Endodermal cell (in vitro differentiated cells): ENCODE measurements at regions not wholly inside any gene's neighbourhood (a gene's known extent, or its start where the extent isn't known, plus 50 kb on each side); places are given as distances from the start of the nearest gene placed in this dataset.

ENCODE experiments used
- DNase-seq: peaks from one replicate; pipeline ENCODE4 v3.0.0-alpha.2; 2017
- H3K27ac ChIP-seq: 2 replicates; pipeline ENCODE4 v1.5.1; 2013; ENCODE audit warnings: mild to moderate bottlenecking, low read depth, low read length, moderate library complexity
- H3K27me3 ChIP-seq: 2 replicates; pipeline ENCODE4 v1.6.1; 2013; ENCODE audit warnings: mild to moderate bottlenecking, low read length, moderate library complexity; ENCODE audit not compliant: insufficient read depth, control insufficient read depth, poor library complexity, severe bottlenecking
- H3K36me3 ChIP-seq: 2 replicates; pipeline ENCODE4 v1.7.0; 2013; ENCODE audit warnings: mild to moderate bottlenecking, low read length, moderate library complexity; ENCODE audit not compliant: control insufficient read depth, insufficient read depth
- H3K4me1 ChIP-seq: one replicate; pipeline ENCODE4 v1.7.0; 2013; ENCODE audit warnings: low read length; ENCODE audit not compliant: control insufficient read depth, insufficient read depth
- H3K4me3 ChIP-seq: 2 replicates; pipeline ENCODE4 v1.5.1; 2013; ENCODE audit warnings: mild to moderate bottlenecking, low read length, moderate library complexity
- H3K9ac ChIP-seq: 2 replicates; pipeline ENCODE4 v1.6.1; 2013; ENCODE audit warnings: mild to moderate bottlenecking, low read length, moderate library complexity; ENCODE audit not compliant: poor library complexity, severe bottlenecking; ENCODE audit errors: extremely low read depth
- H3K9me3 ChIP-seq: 2 replicates; pipeline ENCODE4 v1.6.1; 2013; ENCODE audit warnings: mild to moderate bottlenecking, low read length, moderate library complexity; ENCODE audit not compliant: control insufficient read depth
- H3K27ac Mint-ChIP-seq: 2 replicates; pipeline ENCODE4 v1.8.0; 2020; ENCODE audit warnings: mixed read lengths
- H3K27me3 Mint-ChIP-seq: 2 replicates; pipeline ENCODE4 v1.8.0; 2021; ENCODE audit warnings: mild to moderate bottlenecking, mixed read lengths; ENCODE audit not compliant: insufficient read depth
- H3K36me3 Mint-ChIP-seq: 2 replicates; pipeline ENCODE4 v1.8.0; 2020; ENCODE audit warnings: low read depth, mixed read lengths
- H3K4me1 Mint-ChIP-seq: 2 replicates; pipeline ENCODE4 v1.8.0; 2020; ENCODE audit warnings: mixed read lengths
- H3K4me3 Mint-ChIP-seq: 2 replicates; pipeline ENCODE4 v1.8.0; 2020; ENCODE audit warnings: mild to moderate bottlenecking, moderate library complexity, mixed read lengths
- H3K9me3 Mint-ChIP-seq: 2 replicates; pipeline ENCODE4 v1.8.0; 2020; ENCODE audit warnings: mild to moderate bottlenecking, mixed read lengths
- WGBS, 2 experiments: methylation state at CpG; one replicate each; pipeline versions ENCODE4 v1.1.5 to v1.1.7; 2013; ENCODE audit warnings: missing lambda C conversion rate in 2 of 2, mixed read lengths in 1 of 2; ENCODE audit not compliant: insufficient coverage in 1 of 2, insufficient read length in 1 of 2; 5-methylcytosine and 5-hydroxymethylcytosine counted together
- TF ChIP-seq, protein P1 (sequence below): fragments of 200-600 bp; sonication (generic); conservative IDR thresholded peaks from 2 replicates; pipeline ENCODE4 v1.5.0; 2021; ENCODE audit warnings: antibody characterized with exemption, mild to moderate bottlenecking

GRCh38 chr20:12883507-12883885 is 125.3 kb upstream of the SPTLC3 start:
- H3K4me1 ChIP-seq, result no peaks in the 10 kb centered on the region
- Mint-ChIP-seq H3K27me3 (no peaks in the 10 kb centered on the region), H3K27ac (no peak overlapping the region), H3K4me3 (no peak overlapping the region), H3K9me3 (peaks cover 2% of the 10 kb centered on the region), H3K36me3 (no peaks in the 10 kb centered on the region), H3K4me1 (no peaks in the 10 kb centered on the region)
- H3K36me3 ChIP-seq, result no peaks in the 10 kb centered on the region
- TF ChIP-seq, protein P1, sequence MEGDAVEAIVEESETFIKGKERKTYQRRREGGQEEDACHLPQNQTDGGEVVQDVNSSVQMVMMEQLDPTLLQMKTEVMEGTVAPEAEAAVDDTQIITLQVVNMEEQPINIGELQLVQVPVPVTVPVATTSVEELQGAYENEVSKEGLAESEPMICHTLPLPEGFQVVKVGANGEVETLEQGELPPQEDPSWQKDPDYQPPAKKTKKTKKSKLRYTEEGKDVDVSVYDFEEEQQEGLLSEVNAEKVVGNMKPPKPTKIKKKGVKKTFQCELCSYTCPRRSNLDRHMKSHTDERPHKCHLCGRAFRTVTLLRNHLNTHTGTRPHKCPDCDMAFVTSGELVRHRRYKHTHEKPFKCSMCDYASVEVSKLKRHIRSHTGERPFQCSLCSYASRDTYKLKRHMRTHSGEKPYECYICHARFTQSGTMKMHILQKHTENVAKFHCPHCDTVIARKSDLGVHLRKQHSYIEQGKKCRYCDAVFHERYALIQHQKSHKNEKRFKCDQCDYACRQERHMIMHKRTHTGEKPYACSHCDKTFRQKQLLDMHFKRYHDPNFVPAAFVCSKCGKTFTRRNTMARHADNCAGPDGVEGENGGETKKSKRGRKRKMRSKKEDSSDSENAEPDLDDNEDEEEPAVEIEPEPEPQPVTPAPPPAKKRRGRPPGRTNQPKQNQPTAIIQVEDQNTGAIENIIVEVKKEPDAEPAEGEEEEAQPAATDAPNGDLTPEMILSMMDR, result no peak
- no peak overlapping the region for H3K9ac ChIP-seq
- no peaks in the 10 kb centered on the region for H3K9me3 ChIP-seq
- DNase-seq, result no peak
- H3K27me3 ChIP-seq, result no peaks in the 10 kb centered on the region
- H3K27ac ChIP-seq, result no peak overlapping the region
- H3K4me3 ChIP-seq, result no peak overlapping the region

GRCh38 chr20:12886618-12887363 is 122.0 kb upstream of the SPTLC3 start:
- Histone ChIP-seq H3K27me3 (no peaks in the 10 kb centered on the region), H3K36me3 (no peaks in the 10 kb centered on the region), H3K27ac (no peak overlapping the region), H3K9me3 (no peaks in the 10 kb centered on the region), H3K9ac (no peak overlapping the region), H3K4me3 (no peak overlapping the region), H3K4me1 (no peaks in the 10 kb centered on the region)
- no peak overlapping the region for H3K4me3 Mint-ChIP-seq
- H3K36me3 Mint-ChIP-seq, result no peaks in the 10 kb centered on the region
- H3K9me3 Mint-ChIP-seq, result peaks cover 15% of the 10 kb centered on the region
- no peaks in the 10 kb centered on the region for H3K4me1 Mint-ChIP-seq
- DNase-seq, result no peak
- 94 to 96% methylated on average over 4 to 5 of the region's 5 CpGs for WGBS, 2 experiments
- H3K27ac Mint-ChIP-seq, result no peak overlapping the region
- no peaks in the 10 kb centered on the region for H3K27me3 Mint-ChIP-seq
- TF ChIP-seq, protein P1, result no peak

DNA sequence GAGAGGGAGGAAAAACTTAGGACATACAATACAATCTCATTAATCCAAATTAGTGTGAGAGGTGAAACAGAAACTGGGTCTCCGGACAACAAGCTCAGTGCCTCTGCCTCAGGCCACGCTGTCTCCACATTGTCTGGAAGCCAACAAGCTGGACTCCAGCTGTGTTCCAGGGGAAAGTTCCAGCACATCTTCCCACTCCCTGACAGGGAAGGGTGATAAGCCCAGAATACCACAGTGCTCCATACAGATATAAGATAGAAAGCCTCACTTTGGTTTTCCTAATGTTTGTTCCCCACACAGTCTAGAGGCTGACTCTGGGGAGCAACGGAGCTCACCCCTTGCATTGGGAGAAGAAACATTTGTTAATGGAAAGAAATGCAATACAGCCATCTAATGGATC is 117.1 kb upstream of the SPTLC3 start:
- H3K27me3 ChIP-seq, result no peaks in the 10 kb centered on the region
- H3K36me3 ChIP-seq, result no peaks in the 10 kb centered on the region
- H3K9me3 Mint-ChIP-seq, result peaks cover 15% of the 10 kb centered on the region
- H3K4me3 Mint-ChIP-seq, result no peak overlapping the region
- no peaks in the 10 kb centered on the region for H3K36me3 Mint-ChIP-seq
- no peak overlapping the region for H3K4me3 ChIP-seq
- no peaks in the 10 kb centered on the region for H3K4me1 ChIP-seq
- no peak overlapping the region for H3K9ac ChIP-seq
- H3K27ac Mint-ChIP-seq, result no peak overlapping the region
- no peaks in the 10 kb centered on the region for H3K9me3 ChIP-seq
- peaks cover 17% of the 10 kb centered on the region for H3K4me1 Mint-ChIP-seq
- TF ChIP-seq, protein P1, result no peak
- DNase-seq, result no peak
- no peak overlapping the region for H3K27ac ChIP-seq
- WGBS, 2 experiments, result 69 to 92% methylated on average over 3 of the region's 3 CpGs
- no peaks in the 10 kb centered on the region for H3K27me3 Mint-ChIP-seq
